MCF 10A (cell line): ENCODE measurements at regions not wholly inside any gene's neighbourhood (a gene's known extent, or its start where the extent isn't known, plus 50 kb on each side); places are given as distances from the start of the nearest gene placed in this dataset.
"Not testable (repeated sequence)": the region's sequence is repeated elsewhere in the genome, so short reads cannot be mapped to it uniquely, and the experiment has no call there.

ENCODE experiments used
- BruUV-seq: library from RNA; stranded (reverse); fragments of 400-500 nt; replicated peaks from 2 replicates; lab custom pipeline; 2021; lab: Mats Ljungman, UMichigan
- CTCF ChIA-PET: fragments of 300-600 bp; sonication (Branson Sonifier 250); formaldehyde crosslinking; extraction: SDS; loops from one replicate; lab custom pipeline; 2021; ENCODE audit warnings: antibody characterized with exemption, inconsistent platforms; lab: Yijun Ruan, JAX
- POLR2A ChIA-PET: fragments of 300-600, 350-650 bp; sonication (Branson Sonifier 250); formaldehyde crosslinking; extraction: SDS; loops from one replicate; lab custom pipeline; 2020; ENCODE audit warnings: antibody characterized with exemption, inconsistent platforms; lab: Yijun Ruan, JAX
- DNase-seq: peaks from one replicate; pipeline ENCODE4 v3.0.0-alpha.2; 2018; ENCODE audit not compliant: unreplicated experiment
- H3K27ac Mint-ChIP-seq: one replicate; pipeline ENCODE4 v1.8.0; 2022; ENCODE audit warnings: mild to moderate bottlenecking, low read depth, mixed read lengths; ENCODE audit not compliant: unreplicated experiment
- H3K27me3 Mint-ChIP-seq: one replicate; pipeline ENCODE4 v1.8.0; 2022; ENCODE audit warnings: mixed read lengths; ENCODE audit not compliant: insufficient read depth, unreplicated experiment
- H3K36me3 Mint-ChIP-seq: one replicate; pipeline ENCODE4 v1.8.0; 2022; ENCODE audit warnings: mild to moderate bottlenecking, moderate library complexity, mixed read lengths; ENCODE audit not compliant: insufficient read depth, unreplicated experiment
- H3K4me1 Mint-ChIP-seq: one replicate; pipeline ENCODE4 v1.8.0; 2022; ENCODE audit warnings: mixed read lengths; ENCODE audit not compliant: insufficient read depth, unreplicated experiment
- H3K4me3 Mint-ChIP-seq: one replicate; pipeline ENCODE4 v1.8.0; 2022; ENCODE audit warnings: mild to moderate bottlenecking, moderate library complexity, mixed read lengths; ENCODE audit not compliant: unreplicated experiment
- H3K9me3 Mint-ChIP-seq: one replicate; pipeline ENCODE4 v1.8.0; 2022; ENCODE audit warnings: mixed read lengths; ENCODE audit not compliant: unreplicated experiment
- intact Hi-C: fragments of 100-400 bp; cut with micrococcal nuclease; formaldehyde crosslinking; loops from 2 replicates; pipeline ENCODE4 v1.14.1; 2022
- TF ChIP-seq, protein P1 (sequence below): fragments of 200-600 bp; IDR thresholded peaks from one replicate; pipeline ENCODE4 v1.8.0; 2022; ENCODE audit warnings: antibody characterized with exemption, mild to moderate bottlenecking; ENCODE audit not compliant: unreplicated experiment

DNA sequence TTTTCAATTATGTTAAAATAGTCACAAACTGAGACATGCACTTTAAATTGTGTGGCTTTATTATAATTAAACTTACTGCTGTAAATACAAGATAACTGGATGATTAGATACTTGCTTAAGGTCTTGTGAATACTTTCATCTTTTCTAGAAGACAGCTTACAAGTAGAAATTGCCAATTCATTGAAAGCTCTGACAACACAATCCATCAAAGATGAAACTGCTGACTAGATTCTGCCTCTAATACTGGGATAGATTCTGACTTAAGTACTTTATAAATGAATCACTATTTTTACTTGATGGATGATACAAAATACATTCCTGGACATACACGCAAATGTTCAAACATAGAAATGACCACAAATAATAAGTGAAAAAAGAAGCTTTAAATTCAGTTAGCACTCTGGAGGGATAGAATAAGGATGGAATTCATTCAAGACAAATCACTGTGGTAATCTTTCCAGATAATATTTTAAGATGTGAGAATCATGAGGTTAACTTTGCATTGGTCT lies 876.8 kb downstream of the RPS29 start:
- Mint-ChIP-seq H3K36me3 (no peaks in the 10 kb centered on the region), H3K9me3 (peaks cover 12% of the 10 kb centered on the region), H3K27ac (no peak overlapping the region), H3K27me3 (no peaks in the 10 kb centered on the region), H3K4me3 (no peak overlapping the region), H3K4me1 (no peaks in the 10 kb centered on the region)
- no peak for DNase-seq
- TF ChIP-seq, protein P1, sequence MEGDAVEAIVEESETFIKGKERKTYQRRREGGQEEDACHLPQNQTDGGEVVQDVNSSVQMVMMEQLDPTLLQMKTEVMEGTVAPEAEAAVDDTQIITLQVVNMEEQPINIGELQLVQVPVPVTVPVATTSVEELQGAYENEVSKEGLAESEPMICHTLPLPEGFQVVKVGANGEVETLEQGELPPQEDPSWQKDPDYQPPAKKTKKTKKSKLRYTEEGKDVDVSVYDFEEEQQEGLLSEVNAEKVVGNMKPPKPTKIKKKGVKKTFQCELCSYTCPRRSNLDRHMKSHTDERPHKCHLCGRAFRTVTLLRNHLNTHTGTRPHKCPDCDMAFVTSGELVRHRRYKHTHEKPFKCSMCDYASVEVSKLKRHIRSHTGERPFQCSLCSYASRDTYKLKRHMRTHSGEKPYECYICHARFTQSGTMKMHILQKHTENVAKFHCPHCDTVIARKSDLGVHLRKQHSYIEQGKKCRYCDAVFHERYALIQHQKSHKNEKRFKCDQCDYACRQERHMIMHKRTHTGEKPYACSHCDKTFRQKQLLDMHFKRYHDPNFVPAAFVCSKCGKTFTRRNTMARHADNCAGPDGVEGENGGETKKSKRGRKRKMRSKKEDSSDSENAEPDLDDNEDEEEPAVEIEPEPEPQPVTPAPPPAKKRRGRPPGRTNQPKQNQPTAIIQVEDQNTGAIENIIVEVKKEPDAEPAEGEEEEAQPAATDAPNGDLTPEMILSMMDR, result no peak
- POLR2A ChIA-PET, result no interaction called here
- BruUV-seq, result no TSS peak
- CTCF ChIA-PET, result no interaction called here
- intact Hi-C loops, result no loop called here

DNA sequence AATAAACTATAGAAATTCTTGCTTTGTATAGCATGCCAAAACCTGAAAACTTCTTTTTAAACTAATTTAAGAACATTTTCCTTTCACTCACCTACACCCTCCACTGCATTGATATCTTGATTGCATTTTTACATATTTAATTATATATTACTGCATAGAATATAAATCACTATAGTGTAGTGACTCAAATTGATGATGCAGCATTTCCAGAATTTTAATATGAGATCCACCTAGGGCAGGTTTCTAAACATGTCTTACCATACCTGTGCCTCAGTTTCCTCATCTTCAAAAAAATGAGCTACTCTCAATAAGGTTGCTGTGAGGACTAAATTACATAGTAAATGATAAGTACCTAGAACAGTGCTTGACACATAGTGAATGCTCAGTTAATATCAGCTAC lies 881.5 kb downstream of the RPS29 start:
- Mint-ChIP-seq H3K36me3 (no peaks in the 10 kb centered on the region), H3K27ac (no peak overlapping the region), H3K9me3 (peaks cover 9% of the 10 kb centered on the region), H3K4me1 (no peaks in the 10 kb centered on the region), H3K4me3 (no peak overlapping the region), H3K27me3 (no peaks in the 10 kb centered on the region)
- no TSS peak for BruUV-seq
- CTCF ChIA-PET, result no interaction called here
- intact Hi-C loops, result no loop called here
- TF ChIP-seq, protein P1, result no peak
- POLR2A ChIA-PET, result no interaction called here
- DNase-seq, result no peak

DNA sequence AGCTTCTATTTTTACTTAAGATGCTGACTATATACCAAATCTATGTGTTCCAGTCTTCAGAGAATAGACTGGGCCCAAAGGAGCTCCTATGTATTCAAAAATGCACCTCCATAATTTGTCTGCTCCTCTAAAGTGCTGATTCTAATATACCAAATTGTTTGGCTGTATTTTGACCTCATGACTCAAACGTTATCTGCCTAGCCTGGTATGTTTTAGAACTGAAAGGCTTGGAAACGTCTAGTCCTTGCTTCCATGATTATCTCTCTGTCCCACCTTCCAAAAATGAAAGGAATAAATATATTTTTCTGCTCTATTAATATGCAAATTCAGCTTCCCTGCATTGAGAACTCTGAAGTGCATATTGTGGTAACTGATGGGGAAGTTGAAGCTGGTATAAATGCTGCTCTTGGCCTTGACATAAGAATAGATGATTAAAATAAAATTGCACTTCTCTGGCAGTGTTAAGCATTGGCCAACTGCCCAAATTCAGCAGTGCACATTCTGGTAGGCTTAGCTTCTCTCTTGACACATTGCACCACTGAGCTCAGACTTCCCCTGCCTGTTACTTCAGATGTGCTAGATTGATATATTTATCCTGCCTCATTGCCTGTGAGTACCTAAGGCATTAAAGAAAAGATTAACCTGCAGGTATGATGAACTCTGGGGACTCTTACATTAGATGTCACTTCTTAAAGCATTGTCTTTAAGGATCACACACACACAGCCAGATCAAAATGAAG lies 882.3 kb downstream of the RPS29 start:
- TF ChIP-seq, protein P1, result no peak
- intact Hi-C loops, result no loop called here
- CTCF ChIA-PET, result no interaction called here
- DNase-seq, result no peak
- no TSS peak for BruUV-seq
- Mint-ChIP-seq H3K27me3 (no peaks in the 10 kb centered on the region), H3K9me3 (peaks cover 16% of the 10 kb centered on the region), H3K4me3 (no peak overlapping the region), H3K4me1 (no peaks in the 10 kb centered on the region), H3K36me3 (no peaks in the 10 kb centered on the region), H3K27ac (no peak overlapping the region)
- POLR2A ChIA-PET, result no interaction called here

DNA sequence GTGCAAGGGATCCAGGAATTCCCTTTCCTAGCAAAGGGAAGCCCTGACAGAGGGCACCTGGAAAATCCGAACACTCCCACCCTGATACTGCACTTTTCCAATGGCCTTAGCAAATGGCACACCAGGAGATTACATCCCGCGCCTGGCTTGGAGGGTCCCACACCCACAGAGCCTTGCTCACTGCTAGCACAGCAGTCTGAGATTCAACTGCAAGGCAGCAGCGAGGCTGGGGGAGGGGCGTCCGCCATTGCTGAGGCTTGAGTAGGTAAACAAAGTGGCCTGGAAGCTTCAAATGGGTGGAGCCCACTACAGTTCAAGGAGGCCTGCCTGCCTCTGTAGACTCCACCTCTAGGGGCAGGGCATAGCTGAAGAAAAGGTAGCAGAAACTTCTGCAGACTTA lies 888.8 kb downstream of the RPS29 start:
- H3K4me3 Mint-ChIP-seq, CTCF ChIA-PET, DNase-seq, H3K27me3 Mint-ChIP-seq, intact Hi-C loops, H3K4me1 Mint-ChIP-seq, BruUV-seq, POLR2A ChIA-PET, H3K27ac Mint-ChIP-seq, H3K36me3 Mint-ChIP-seq: not testable (repeated sequence)
- peaks cover 31% of the 10 kb centered on the region for H3K9me3 Mint-ChIP-seq
